LoVo (cell line): ENCODE measurements at regions not wholly inside any gene's neighbourhood (a gene's known extent, or its start where the extent isn't known, plus 50 kb on each side); places are given as distances from the start of the nearest gene placed in this dataset.

Experiments
- DNase-seq: peaks from one replicate; pipeline ENCODE4 v3.0.0-alpha.2; 2016; ENCODE audit warnings: low spot score

GRCh38 chr15:98277602-98278001 is 317.1 kb downstream of the ARRDC4 start:
- no peak for DNase-seq

GRCh38 chr15:98280284-98280975 is 319.9 kb downstream of the ARRDC4 start:
- no peak for DNase-seq

GRCh38 chr15:98281130-98281529 is 320.6 kb downstream of the ARRDC4 start:
- DNase-seq = no peak

GRCh38 chr15:98282656-98283332 is 322.3 kb downstream of the ARRDC4 start:
- no peak for DNase-seq

GRCh38 chr15:98286200-98286599 is 325.7 kb downstream of the ARRDC4 start:
- no peak for DNase-seq

GRCh38 chr15:98286831-98287230 is 326.3 kb downstream of the ARRDC4 start:
- no peak for DNase-seq

GRCh38 chr15:98288091-98288590 is 327.6 kb downstream of the ARRDC4 start:
- DNase-seq = no peak

GRCh38 chr15:98289747-98290146 is 329.2 kb downstream of the ARRDC4 start:
- DNase-seq = no peak

GRCh38 chr15:98292442-98293240 is 332.1 kb downstream of the ARRDC4 start:
- DNase-seq = peak; percentile 43

GRCh38 chr15:98294126-98294525 is 333.6 kb downstream of the ARRDC4 start:
- no peak for DNase-seq

GRCh38 chr15:98295101-98295759 is 334.7 kb downstream of the ARRDC4 start:
- peak; percentile 46 for DNase-seq

GRCh38 chr15:98296653-98297052 is 336.1 kb downstream of the ARRDC4 start:
- DNase-seq = no peak

GRCh38 chr15:98304371-98304770 is 343.9 kb downstream of the ARRDC4 start:
- DNase-seq = no peak

GRCh38 chr15:98308117-98308516 is 340.2 kb upstream of the IGF1R start:
- DNase-seq = no peak

- peak; percentile 78 for DNase-seq
Observed at GRCh38 chr15:98311566-98312188, 336.7 kb upstream of the IGF1R start.

- DNase-seq = no peak
Observed at GRCh38 chr15:98312913-98313312, 335.4 kb upstream of the IGF1R start.

GRCh38 chr15:98315971-98316370 is 332.4 kb upstream of the IGF1R start:
- no peak for DNase-seq

- DNase-seq = no peak
Observed at GRCh38 chr15:98321896-98322295, 326.4 kb upstream of the IGF1R start.

- no peak for DNase-seq
Observed at GRCh38 chr15:98322581-98322980, 325.8 kb upstream of the IGF1R start.

GRCh38 chr15:98324341-98324970 is 323.9 kb upstream of the IGF1R start:
- no peak for DNase-seq

GRCh38 chr15:98326804-98327203 is 321.5 kb upstream of the IGF1R start:
- DNase-seq = no peak
